A673 (cell line): ENCODE measurements at regions not wholly inside any gene's neighbourhood (a gene's known extent, or its start where the extent isn't known, plus 50 kb on each side); places are given as distances from the start of the nearest gene placed in this dataset.

Experiments used
- BruUV-seq: library from RNA; stranded (reverse); fragments of 400-500 nt; replicated peaks from 2 replicates; lab custom pipeline; 2021; lab: Mats Ljungman, UMichigan
- CTCF ChIA-PET: fragments of 300-600 bp; sonication (Branson Sonifier 250); formaldehyde crosslinking; loops from one replicate; lab custom pipeline; 2022; ENCODE audit warnings: antibody characterized with exemption; lab: Charles Lee
- POLR2A ChIA-PET: fragments of 300-600 bp; sonication (Branson Sonifier 250); formaldehyde crosslinking; loops from one replicate; lab custom pipeline; 2022; ENCODE audit warnings: antibody characterized with exemption; ENCODE audit not compliant: low non-redundant PET; lab: Charles Lee
- DNase-seq: peaks from one replicate; pipeline ENCODE4 v3.0.0-alpha.2; 2015; ENCODE audit warnings: low spot score
- H3K27ac ChIP-seq: fragments of 200-600 bp; sonication (generic); 2 replicates; pipeline ENCODE4 v1.5.1; 2016; ENCODE audit warnings: mixed run types, low read depth, mild to moderate bottlenecking, mixed read lengths, antibody characterized with exemption, low read length; ENCODE audit not compliant: poor library complexity, severe bottlenecking
- H3K27me3 ChIP-seq: fragments of 200-600 bp; sonication (generic); replicated peaks from 2 replicates; pipeline ENCODE4 v1.6.1; 2017; ENCODE audit warnings: mixed run types, low read depth, mild to moderate bottlenecking, mixed read lengths, antibody characterized with exemption, low read length; ENCODE audit not compliant: insufficient read depth, poor library complexity
- H3K36me3 ChIP-seq: fragments of 200-600 bp; sonication (generic); 2 replicates; pipeline ENCODE4 v1.6.1; 2016; ENCODE audit warnings: mixed run types, mild to moderate bottlenecking, mixed read lengths, antibody characterized with exemption, low read length; ENCODE audit not compliant: insufficient read depth, poor library complexity, severe bottlenecking
- H3K4me1 ChIP-seq: fragments of 200-600 bp; sonication (generic); 2 replicates; pipeline ENCODE4 v1.6.1; 2017; ENCODE audit warnings: mixed run types, mild to moderate bottlenecking, mixed read lengths, antibody characterized with exemption, low read length; ENCODE audit not compliant: insufficient read depth, poor library complexity, severe bottlenecking
- H3K4me3 ChIP-seq: fragments of 200-600 bp; sonication (generic); 2 replicates; pipeline ENCODE4 v1.5.1; 2016; ENCODE audit warnings: low read depth, mixed run types, mild to moderate bottlenecking, mixed read lengths, low read length; ENCODE audit not compliant: poor library complexity, severe bottlenecking
- H3K9me3 ChIP-seq: fragments of 200-600 bp; sonication (generic); 2 replicates; pipeline ENCODE4 v1.6.1; 2016; ENCODE audit warnings: mixed run types, low read depth, mild to moderate bottlenecking, mixed read lengths, antibody characterized with exemption, low read length; ENCODE audit not compliant: poor library complexity, severe bottlenecking
- EZH2 ChIP-seq: fragments of 200-600 bp; sonication (generic); IDR thresholded peaks from 2 replicates; pipeline ENCODE4 v1.6.1; 2017; ENCODE audit warnings: borderline replicate concordance, low read depth, mild to moderate bottlenecking, mixed read lengths, antibody characterized with exemption, low read length; ENCODE audit not compliant: poor library complexity, severe bottlenecking
- intact Hi-C: fragments of 100-400 bp; cut with micrococcal nuclease; formaldehyde crosslinking; loops from one replicate; pipeline ENCODE4 v1.10.0; 2022; ENCODE audit not compliant: unreplicated experiment
- TF ChIP-seq, protein P1 (sequence below): fragments of 300-800, 200-600 bp; sonication (generic); conservative IDR thresholded peaks from 2 replicates; pipeline ENCODE4 v1.5.1; 2017; ENCODE audit warnings: low read depth, mild to moderate bottlenecking, antibody characterized with exemption, low read length, moderate library complexity, mixed read lengths

GRCh38 chr9:18235181-18235908, 238.6 kb upstream of the ADAMTSL1 start:
- ChIA-PET POLR2A (no interaction called here), CTCF (no interaction called here)
- no peaks in the 10 kb centered on the region for H3K4me1 ChIP-seq
- no peaks in the 10 kb centered on the region for H3K9me3 ChIP-seq
- intact Hi-C loops: no loop called here
- H3K27me3 ChIP-seq: no peaks in the 10 kb centered on the region
- H3K27ac ChIP-seq: no peak overlapping the region
- no peaks in the 10 kb centered on the region for H3K36me3 ChIP-seq
- no peak for DNase-seq
- TF ChIP-seq EZH2: no peak
- TF ChIP-seq, protein P1, sequence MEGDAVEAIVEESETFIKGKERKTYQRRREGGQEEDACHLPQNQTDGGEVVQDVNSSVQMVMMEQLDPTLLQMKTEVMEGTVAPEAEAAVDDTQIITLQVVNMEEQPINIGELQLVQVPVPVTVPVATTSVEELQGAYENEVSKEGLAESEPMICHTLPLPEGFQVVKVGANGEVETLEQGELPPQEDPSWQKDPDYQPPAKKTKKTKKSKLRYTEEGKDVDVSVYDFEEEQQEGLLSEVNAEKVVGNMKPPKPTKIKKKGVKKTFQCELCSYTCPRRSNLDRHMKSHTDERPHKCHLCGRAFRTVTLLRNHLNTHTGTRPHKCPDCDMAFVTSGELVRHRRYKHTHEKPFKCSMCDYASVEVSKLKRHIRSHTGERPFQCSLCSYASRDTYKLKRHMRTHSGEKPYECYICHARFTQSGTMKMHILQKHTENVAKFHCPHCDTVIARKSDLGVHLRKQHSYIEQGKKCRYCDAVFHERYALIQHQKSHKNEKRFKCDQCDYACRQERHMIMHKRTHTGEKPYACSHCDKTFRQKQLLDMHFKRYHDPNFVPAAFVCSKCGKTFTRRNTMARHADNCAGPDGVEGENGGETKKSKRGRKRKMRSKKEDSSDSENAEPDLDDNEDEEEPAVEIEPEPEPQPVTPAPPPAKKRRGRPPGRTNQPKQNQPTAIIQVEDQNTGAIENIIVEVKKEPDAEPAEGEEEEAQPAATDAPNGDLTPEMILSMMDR: no peak
- H3K4me3 ChIP-seq: no peak overlapping the region
- no TSS peak for BruUV-seq

GRCh38 chr9:18236336-18236735, 237.6 kb upstream of the ADAMTSL1 start:
- Histone ChIP-seq H3K27me3 (no peaks in the 10 kb centered on the region), H3K4me3 (no peak overlapping the region), H3K9me3 (no peaks in the 10 kb centered on the region), H3K36me3 (no peaks in the 10 kb centered on the region), H3K4me1 (no peaks in the 10 kb centered on the region), H3K27ac (no peak overlapping the region)
- CTCF ChIA-PET: no interaction called here
- POLR2A ChIA-PET: no interaction called here
- BruUV-seq: no TSS peak
- no peak for DNase-seq
- intact Hi-C loops: no loop called here
- TF ChIP-seq, protein P1: no peak
- TF ChIP-seq EZH2: no peak

DNA sequence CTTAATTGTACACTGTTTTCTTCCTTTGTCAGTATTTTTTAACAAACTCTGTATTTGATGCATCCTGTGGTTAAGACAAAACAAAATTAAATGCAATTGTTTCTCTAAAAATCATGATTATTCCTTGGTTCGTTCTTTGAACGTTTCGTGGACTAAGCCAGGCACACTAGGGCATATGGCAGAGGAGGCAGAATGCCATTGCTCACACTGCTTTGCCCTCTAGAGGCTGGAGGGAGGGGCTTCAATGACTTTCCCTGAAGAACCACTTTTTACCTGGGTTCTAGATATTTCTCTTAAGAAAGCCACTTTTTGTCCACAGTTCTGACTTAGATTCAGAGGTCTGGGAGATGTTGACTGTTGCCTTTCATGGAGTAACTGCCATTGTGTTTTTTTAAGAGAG, 236.2 kb upstream of the ADAMTSL1 start:
- TF ChIP-seq, protein P1: no peak
- no peak for TF ChIP-seq EZH2
- POLR2A ChIA-PET: no interaction called here
- CTCF ChIA-PET: no interaction called here
- Histone ChIP-seq H3K36me3 (no peaks in the 10 kb centered on the region), H3K4me1 (no peaks in the 10 kb centered on the region), H3K4me3 (no peak overlapping the region), H3K27me3 (no peaks in the 10 kb centered on the region), H3K27ac (no peak overlapping the region), H3K9me3 (no peaks in the 10 kb centered on the region)
- intact Hi-C loops: no loop called here
- no peak for DNase-seq
- no TSS peak for BruUV-seq
